GM18909 (cell line): ENCODE measurements at regions not wholly inside any gene's neighbourhood (a gene's known extent, or its start where the extent isn't known, plus 50 kb on each side); places are given as distances from the start of the nearest gene placed in this dataset.

Experiments
- ATAC-seq: cut with Tn5 transposase; IDR thresholded peaks from one replicate; pipeline ENCODE4 v1.9.1; 2021; ENCODE audit warnings: mild to moderate bottlenecking; ENCODE audit not compliant: unreplicated experiment, poor library complexity

DNA sequence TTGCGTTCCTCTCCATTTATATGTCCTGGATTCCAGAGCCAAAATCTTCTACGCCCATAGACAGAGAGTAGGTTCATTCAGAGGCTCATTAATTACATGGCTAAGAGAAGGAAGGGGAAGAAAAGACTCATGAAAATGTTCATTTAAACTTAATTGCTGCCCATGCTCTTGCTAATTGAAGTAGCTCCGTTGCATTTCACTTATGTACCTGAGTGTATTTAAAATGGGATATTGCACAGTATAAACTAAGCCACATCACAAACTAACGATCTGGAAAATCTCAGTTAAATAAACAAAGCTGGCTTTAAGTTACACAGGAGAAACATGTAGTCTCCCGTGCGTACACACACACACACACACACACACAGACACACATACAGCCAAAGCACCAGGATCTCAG is 269.2 kb downstream of the CDC5L start:
- ATAC-seq, result no peak

DNA sequence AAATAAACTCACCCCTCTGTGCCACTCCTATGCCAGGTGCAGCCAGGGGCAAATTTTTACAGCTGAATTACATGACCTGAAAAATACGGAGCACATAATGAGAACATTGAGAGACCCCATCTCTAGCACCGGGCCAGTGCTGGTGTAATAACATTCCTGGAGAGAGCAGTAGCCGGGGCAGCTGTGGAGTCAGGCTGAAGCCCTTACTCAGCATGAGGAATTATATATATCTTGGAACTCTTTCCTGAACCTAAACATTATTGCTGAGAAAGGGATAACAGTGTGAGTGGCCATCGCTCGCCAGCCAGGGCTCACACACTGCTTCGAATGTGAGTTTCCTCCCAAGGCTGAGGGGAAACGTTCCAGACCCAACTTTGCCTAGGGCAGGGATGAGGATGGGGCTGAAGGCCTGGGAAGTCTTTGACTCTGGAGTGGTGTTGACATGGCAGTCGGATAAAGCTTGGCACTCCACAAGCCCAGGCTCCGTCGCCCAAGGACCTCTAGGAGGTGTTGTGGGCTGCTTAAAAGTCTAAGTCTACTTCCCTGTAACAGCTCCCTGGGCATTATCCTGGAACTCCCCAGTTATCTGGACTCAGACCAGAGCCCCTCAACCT is 269.8 kb downstream of the CDC5L start:
- no peak for ATAC-seq

DNA sequence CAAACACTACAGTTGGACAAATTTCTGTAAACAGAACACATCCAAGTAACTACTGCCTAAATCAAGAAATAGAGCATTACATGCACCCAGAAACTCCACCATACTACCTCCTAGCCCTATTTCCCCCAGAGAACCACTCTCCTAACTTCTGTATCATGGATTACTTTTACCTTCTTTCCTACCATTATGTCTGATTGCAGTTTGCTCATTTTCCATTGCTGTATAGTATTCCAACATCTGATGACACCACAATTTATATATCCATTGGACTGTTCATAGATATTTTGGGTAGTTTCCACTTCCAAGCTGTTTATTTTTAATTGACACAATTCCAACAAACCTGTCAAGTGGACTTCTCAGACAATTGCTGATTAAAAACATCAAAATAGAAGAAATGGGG is 271.1 kb downstream of the CDC5L start:
- ATAC-seq, result no peak

DNA sequence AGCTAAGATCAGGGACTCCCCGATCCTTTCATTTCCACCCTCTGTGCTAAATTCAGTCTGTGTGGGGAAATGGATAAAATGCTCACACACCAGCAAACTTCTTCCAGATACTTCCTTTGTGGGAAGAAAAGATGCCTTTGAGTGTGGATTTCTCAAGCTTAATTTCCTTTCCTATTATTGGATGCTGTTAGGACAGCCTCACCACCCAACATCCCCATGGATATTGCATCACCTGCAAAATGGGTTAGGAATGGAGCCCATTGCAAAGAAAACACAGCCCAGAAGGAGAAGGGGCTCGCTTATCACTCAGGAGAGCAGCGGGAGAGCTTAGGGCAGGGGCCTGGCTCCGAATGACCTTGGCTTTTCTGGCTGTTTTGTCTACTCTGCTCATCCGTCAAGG is 272.2 kb downstream of the CDC5L start:
- no peak for ATAC-seq

DNA sequence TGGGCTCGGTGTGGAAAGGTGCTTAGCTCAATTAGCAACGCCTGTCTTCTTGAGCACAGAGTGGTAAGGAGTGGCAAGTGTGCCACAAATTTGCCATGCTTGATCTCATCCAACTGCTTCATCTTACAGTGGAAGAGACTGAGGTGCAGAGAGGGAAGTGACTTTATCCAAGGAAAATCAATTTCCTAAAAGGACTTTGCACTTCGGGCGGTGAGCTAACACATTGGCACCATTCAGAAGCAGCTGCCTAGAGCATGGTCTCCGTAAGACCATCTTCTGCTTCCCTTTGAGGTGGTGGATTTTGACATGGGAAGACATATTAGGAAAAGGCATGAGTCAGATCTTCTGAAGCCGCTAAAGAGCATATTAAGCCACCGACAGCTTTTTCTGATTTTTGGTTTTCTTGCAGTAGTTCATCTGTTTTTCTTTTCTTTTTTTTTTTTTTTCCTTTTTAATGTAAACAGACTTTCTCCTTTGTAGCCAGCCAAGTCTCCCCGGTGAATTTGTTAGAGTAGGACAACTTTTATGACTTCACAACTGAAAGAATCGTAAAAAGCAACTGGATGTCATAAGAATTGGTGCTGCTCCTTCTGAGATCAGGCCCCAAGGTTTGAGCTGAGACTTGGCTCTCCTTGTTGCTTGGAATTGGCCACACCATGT is 273.2 kb downstream of the CDC5L start:
- ATAC-seq, result no peak

DNA sequence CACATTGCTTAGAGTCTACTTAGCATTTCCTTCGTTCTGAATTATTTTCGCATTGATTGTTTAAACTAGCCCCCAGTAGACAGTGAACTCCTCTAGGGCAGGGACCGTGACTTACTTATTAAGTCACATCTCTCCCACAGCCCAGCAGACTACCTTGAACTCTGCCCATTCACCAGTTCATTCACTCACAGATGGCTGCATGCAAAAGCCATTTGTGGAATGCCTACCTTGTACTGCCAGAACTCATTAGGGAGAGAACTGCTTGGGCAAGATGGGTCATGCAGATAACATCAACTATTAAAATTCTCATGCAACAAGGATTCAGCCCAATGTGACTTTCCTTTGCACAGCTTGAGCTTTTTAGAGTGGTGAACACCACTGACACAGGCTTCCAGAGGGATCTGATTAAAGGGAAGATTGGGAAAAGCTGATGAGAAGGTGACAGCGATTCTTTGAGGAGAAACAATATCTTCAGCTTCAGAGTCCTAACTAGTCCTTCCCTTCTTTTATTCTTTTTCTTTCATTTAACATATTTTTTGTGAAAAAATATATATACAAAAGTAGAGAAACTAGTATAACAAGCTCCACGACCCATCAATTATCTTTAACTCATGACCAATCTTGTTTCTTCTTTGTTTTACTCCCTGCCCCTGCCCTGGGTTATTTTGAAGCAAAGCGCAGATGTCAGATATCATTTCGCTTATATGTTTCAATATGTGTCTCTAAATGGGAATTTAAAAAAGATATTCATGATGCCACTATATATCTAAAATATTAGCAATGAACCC is 273.9 kb downstream of the CDC5L start:
- ATAC-seq, result no peak

DNA sequence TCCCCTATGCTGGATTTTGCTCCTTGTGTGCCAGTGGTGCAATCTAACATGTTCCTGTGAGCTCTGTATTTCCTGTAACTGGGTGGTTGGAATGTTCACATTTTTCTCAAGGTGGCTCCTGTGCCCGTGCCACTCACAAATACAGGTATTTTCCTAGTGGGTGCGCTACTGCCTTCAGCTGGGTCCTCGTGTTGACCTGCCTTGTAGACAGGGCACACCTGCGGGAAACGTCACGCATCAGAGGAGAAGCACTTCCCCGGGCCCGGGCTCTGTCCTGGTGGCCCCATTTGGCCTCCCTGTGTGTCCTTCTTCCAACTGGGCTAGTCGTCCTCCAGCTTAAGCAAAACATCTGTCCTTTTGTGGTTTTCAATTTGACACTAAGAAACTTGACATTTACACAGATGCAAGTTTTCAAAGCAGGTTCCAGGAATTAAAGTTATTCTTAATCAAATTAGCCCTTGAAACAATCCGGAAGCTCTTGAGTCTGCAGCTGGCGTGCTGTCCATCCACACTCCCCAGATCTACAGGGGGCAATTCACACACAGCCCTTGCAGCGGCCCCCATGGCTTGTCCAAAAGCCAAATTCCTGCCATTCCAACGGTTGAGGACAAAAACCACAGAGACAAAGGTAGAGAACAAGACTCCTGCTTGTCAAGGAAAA is 275.1 kb downstream of the CDC5L start:
- no peak for ATAC-seq

DNA sequence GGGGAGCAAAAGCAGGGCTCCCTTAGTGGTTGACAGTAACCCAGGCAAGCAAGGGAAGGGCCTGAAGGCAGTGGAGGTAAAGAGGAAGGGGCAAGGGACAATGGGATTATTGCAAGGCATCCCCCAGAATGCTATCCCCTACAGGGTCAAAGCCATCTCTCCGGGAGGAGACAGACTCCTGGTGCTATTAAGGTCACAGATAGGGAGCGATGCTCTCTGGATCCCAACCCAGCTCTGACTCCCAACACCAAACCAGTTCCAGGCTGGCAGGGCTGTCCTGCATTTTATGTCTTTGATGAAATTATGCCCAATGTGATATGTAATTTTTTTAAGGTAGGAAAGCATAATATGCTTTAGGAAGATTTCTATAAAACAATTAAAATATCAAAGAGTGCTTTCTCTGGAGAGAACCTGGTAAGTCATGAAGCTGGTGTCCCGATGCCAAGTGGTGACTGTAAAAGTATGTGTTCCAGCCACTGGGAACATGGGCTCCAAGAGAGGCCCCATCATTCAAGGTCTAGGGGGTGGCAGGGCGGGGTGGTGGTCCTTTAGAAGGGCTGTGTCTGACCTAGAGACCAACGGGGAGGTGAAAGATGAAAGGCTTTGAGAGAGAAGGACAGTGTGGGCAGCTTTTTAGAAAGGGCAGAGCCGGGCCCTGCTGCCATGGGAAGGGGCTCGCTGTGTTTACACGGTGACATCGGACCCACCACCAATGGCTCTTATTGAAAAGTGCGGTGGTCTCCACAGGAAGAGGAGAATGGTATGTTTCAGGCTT is 276.5 kb downstream of the CDC5L start:
- no peak for ATAC-seq

DNA sequence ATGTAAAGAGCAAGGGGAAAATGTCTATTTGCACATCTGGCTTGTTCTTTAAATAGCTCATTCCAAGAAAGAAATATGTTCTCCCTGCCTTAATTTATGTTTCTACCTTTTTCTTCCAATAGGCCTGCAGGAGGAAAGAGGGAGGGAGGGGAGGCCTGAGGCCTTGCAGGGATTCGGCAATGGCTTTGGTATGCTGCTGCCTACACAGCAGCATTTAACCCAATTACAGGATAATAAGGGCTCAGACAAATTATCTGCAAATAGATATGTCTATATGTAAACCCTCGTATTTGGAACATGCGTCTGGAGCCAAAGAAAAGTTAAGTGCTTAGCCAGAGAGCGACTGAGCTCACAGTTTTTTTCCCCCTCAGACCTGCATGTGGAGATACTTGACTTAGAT is 277.2 kb downstream of the CDC5L start:
- no peak for ATAC-seq

DNA sequence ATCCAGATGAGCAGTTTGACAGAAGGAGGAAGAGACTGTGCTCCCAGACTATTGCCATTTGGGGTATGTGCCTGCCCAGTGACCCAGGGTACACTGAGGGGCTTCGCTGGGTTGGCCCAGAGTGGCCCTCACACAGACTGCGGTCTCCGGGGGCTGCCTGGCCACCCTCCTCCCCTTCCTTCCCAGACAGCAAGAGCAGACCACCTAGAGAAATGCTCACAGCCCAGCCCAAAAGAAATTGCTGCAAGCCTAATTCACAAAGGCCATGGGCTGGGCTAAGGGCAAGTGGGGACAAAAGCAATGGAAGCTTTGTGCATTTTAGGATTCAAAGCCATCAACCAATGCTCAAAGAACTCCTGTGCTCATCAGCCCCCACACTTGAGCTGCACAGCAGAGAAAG is 277.6 kb downstream of the CDC5L start:
- ATAC-seq, result no peak

DNA sequence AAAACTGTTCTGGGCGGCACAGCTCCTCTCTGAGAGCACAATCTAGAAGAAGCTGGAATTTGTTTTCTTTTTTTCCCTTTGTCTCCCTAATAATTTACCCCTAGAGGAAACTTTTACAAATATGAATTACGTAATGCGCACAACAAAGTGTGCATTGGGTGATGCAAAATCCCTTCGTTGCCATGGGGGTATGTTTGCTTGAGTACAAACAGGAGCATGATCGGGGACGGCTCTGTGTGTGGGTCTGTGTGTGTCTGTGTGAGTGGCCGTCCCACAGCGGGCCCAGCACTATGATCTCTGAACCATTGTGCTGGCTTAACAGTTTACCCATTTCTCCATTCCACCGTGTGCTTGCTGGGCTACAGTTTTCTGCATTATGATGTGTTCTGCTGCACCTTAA is 278.2 kb downstream of the CDC5L start:
- no peak for ATAC-seq

DNA sequence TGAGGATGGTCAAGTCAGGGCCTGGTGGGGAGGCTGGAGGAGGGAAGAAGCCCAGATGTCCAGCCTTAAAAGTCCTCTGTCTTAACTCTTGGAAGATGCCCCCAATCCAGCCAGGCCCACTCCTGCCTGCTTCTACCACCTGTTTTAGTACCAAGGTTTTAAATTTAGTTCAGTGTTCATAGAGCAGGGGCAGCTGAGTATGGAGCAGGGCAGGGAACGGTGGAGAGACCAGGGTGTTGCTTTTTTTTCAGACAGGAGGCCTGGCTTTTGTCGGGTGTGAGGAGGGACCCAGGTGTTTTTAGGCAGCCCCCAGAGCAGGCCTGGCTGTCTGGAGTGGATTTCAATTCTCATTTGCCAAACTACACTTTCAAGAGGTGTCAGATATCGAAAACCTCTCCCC is 278.8 kb downstream of the CDC5L start:
- ATAC-seq, result no peak

DNA sequence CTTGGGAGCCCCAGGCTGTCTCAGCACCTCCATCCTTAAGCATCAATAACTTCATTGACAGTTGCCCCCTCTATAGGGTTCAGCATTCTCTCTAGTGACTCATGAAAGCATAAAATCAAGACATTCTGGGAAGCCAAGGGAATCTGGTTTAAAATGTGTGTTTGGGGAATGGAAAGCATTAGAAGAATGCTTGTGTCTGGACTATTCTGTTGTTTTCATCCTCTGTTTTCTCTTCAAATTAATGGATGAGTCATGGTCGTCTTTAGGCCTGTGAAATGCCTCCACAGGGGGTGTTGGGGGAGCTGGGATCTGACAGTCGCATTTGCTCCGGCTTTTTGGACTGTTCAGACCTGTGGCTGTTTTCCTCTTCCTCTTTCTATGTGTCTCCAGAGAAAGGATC is 279.7 kb downstream of the CDC5L start:
- no peak for ATAC-seq

DNA sequence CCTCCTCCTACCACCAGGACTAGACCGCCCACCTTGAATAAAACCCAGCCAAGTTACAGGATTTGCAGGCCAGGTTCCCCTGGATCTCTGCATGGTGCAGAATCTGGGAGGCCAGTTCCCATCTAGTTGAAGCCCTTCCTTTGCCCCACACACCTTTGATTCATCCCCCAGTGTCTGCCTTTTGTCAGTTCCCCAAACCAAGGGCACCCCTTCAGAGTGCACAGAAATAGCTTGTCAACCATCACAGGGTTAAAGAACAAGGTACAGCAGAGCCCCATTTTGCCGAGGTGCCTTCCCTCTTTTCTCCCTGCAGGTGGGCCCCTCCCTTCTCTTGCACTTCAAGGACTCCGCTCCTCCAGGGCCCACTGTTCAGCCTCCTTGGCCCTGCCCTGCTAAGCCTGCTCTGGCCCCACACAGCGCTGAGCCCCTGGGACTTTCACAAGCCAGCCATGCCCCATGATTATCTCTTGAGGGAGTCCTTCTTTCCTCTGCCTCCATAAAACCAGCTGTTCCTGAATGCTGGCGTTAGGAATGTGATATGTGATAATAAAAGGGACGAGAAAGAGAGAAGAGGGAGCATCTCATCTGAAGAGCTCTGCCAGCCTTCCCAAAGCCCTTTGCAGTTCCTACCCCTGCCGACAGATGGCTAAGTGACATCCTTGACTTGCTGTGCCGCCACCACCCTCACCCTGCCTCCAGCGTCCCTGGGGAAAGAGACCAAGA is 280.3 kb downstream of the CDC5L start:
- ATAC-seq, result no peak

DNA sequence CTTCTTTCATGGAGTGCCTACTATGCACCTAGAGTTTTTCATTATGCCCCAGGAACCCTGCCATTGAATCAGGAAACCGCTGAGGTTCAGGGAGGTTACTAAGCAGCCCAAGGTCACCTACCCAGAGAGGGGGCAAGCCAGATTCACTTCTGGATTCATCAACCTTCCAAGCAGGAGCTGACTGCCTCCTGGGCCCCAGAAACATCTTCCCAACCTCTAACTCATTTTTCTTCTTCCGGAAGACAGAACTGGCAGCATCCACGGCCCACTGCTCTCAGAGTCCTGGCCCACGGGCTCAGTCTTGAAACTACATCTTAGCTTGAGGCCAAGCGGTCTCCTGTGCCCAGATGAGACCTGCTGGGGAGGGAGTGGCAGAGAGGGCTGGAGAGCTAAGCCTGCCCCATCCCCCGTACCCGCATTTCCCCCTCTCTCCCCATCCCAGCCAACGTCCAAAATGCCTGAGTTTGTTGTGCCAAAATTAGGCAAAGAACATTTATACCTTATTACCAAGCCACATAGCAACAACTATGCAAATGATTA is 281.0 kb downstream of the CDC5L start:
- ATAC-seq, result no peak

DNA sequence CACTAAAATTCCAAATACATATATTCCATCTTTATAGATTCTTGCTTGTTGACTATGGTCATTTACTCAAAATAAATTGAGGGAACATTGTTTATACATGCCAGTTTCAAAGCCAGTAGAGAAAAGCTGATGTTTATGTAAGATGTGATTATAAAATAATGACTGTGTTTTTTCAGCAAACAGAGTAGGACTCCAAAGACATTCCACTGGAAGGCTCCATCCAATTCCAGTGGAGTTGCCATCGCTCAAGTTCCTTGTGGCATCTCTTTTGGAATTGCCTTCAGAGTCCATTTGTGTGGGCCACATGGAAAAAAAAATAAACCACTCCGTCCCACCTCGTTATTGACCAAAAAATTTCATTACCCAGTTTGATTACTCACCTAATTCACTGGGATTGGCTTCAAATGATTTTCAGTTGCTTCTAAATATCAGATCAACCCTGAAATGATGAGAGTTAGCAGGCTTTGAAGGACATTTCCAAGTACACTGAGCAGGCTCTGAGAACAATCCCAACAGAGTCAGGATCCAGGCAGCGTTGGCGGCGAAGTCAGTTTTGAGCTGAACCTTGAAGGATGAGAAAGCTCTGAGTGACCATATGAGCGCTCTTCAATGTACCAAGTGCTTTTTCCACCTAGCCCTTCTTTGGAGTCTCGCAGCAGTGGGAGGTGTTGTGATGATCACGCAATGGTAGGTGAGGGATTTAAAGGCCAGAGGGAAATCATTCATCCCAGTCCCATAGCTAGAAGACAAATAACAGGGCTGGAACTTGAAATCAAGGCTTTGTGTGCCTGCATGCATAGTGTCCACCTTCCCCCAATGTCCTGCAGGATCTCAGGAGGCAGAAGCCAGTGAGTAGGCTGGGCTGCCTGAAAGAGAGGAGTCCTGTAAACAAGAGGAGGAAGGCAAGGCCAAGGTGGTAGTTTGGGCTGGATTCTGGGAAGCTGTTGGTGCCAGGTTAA is 281.7 kb downstream of the CDC5L start:
- no peak for ATAC-seq

DNA sequence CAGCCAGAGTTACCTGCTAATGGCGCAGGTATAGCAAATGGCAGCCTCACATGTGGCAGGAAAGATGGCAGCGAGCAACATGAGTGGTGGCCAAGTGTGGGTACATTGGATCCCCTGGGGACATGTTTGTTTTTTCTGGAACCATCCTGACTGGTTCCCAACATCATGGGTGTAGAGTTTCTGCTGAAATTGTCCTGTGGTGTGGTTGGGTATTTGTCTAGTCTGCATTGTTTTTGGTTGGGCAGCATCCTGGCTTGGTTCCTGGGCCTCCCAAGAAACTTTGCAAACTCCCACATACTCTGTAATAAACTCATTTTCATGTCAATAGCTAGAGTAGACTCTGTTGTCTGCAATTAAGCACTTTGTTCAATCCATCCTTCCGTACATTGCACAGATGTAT is 282.6 kb downstream of the CDC5L start:
- ATAC-seq, result no peak

DNA sequence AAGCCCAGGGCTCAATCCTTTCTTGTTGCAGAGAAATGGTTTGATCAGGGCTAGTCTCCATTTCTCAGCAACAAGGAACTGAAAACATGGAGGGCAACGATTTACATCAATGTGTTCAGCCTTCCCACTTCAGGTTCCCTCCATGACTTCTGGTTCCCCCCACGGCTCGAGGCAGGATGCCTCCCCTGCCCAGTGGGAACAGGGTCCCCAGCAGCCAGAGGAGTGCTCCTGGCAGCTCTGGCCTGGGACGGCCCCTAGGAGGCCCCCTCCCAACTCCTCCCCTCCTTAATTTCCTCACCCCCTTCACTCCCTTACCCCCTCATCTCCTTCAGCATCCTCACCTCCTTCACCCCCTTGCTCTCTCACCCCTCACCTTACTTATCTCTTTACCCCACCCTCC is 283.8 kb downstream of the CDC5L start:
- no peak for ATAC-seq
